NCI-H2081 treated with DMSO at 0.1 percent for 48 hours (cell line): ENCODE measurements at regions not wholly inside any gene's neighbourhood (a gene's known extent, or its start where the extent isn't known, plus 50 kb on each side); places are given as distances from the start of the nearest gene placed in this dataset.
"Not testable (repeated sequence)": the region's sequence is repeated elsewhere in the genome, so short reads cannot be mapped to it uniquely, and the experiment has no call there.

Experiments used
- DNase-seq: peaks from one replicate; lab custom pipeline; 2025; lab: John Stamatoyannopoulos, UW

GRCh38 chr3:87793337-87793877 lies 265.4 kb downstream of the CGGBP1 start:
- no peak for DNase-seq

GRCh38 chr3:87792534-87793336 lies 266.1 kb downstream of the CGGBP1 start, which contains the start of gene HTR1F:
Gene HTR1F (plus strand): TSS chr3:87792706.
- DNase-seq: no peak

- no peak for DNase-seq
Observed at GRCh38 chr3:87792198-87792533, 266.6 kb downstream of the CGGBP1 start.

GRCh38 chr3:87791248-87792027 lies 267.4 kb downstream of the CGGBP1 start:
- no peak for DNase-seq

GRCh38 chr3:87789049-87789448 lies 269.8 kb downstream of the CGGBP1 start:
- not testable (repeated sequence) for DNase-seq

GRCh38 chr3:87788516-87788915 lies 270.3 kb downstream of the CGGBP1 start:
- no peak for DNase-seq

- DNase-seq: no peak
Observed at GRCh38 chr3:87780811-87781210, 278.0 kb downstream of the CGGBP1 start.

- no peak for DNase-seq
Observed at GRCh38 chr3:87778876-87779275, 279.9 kb downstream of the CGGBP1 start.

- no peak for DNase-seq
Observed at GRCh38 chr3:87771337-87772192, 287.2 kb downstream of the CGGBP1 start.

- no peak for DNase-seq
Observed at GRCh38 chr3:87766721-87767120, 292.1 kb downstream of the CGGBP1 start.

- no peak for DNase-seq
Observed at GRCh38 chr3:87765256-87765655, 293.5 kb downstream of the CGGBP1 start.

GRCh38 chr3:87761795-87762194 lies 297.0 kb downstream of the CGGBP1 start:
- DNase-seq: no peak

GRCh38 chr3:87761341-87761740 lies 297.5 kb downstream of the CGGBP1 start:
- DNase-seq: no peak

- no peak for DNase-seq
Observed at GRCh38 chr3:87756616-87757015, 302.2 kb downstream of the CGGBP1 start.

GRCh38 chr3:87755852-87756251 lies 303.0 kb downstream of the CGGBP1 start:
- no peak for DNase-seq

- DNase-seq: no peak
Observed at GRCh38 chr3:87742250-87742649, 316.6 kb downstream of the CGGBP1 start.

GRCh38 chr3:87740894-87741293 lies 317.9 kb downstream of the CGGBP1 start:
- DNase-seq: not testable (repeated sequence)

- DNase-seq: not testable (repeated sequence)
Observed at GRCh38 chr3:87737817-87738216, 321.0 kb downstream of the CGGBP1 start.

GRCh38 chr3:87733671-87734367 lies 325.0 kb downstream of the CGGBP1 start:
- DNase-seq: no peak

- DNase-seq: no peak
Observed at GRCh38 chr3:87732294-87732693, 326.5 kb downstream of the CGGBP1 start.

GRCh38 chr3:87727783-87728182 lies 331.0 kb downstream of the CGGBP1 start:
- no peak for DNase-seq
